Neural cell (in vitro differentiated cells): ENCODE measurements at regions not wholly inside any gene's neighbourhood (a gene's known extent, or its start where the extent isn't known, plus 50 kb on each side); places are given as distances from the start of the nearest gene placed in this dataset.

ENCODE experiments used
- POLR2AphosphoS5 ChIP-seq: IDR thresholded peaks from 2 replicates; pipeline ENCODE4 v1.6.1; 2012
- RAD21 ChIP-seq: fragments of 450-650 bp; conservative IDR thresholded peaks from 2 replicates; pipeline ENCODE4 v1.6.1; 2014; ENCODE audit warnings: antibody characterized with exemption, mild to moderate bottlenecking, moderate library complexity
- SMC3 ChIP-seq: fragments of 450-650 bp; conservative IDR thresholded peaks from 2 replicates; pipeline ENCODE4 v1.6.1; 2014; ENCODE audit warnings: antibody characterized with exemption, mild to moderate bottlenecking, moderate library complexity; ENCODE audit not compliant: poor library complexity
- TF ChIP-seq, protein P1 (sequence below): fragments of 450-650 bp; IDR thresholded peaks from 2 replicates; pipeline ENCODE4 v1.5.1; 2014; ENCODE audit warnings: antibody characterized with exemption, mild to moderate bottlenecking, moderate library complexity; ENCODE audit not compliant: poor library complexity, severe bottlenecking

- TF ChIP-seq SMC3: no peak
- no peak for TF ChIP-seq POLR2AphosphoS5
- no peak for TF ChIP-seq RAD21
- TF ChIP-seq, protein P1, sequence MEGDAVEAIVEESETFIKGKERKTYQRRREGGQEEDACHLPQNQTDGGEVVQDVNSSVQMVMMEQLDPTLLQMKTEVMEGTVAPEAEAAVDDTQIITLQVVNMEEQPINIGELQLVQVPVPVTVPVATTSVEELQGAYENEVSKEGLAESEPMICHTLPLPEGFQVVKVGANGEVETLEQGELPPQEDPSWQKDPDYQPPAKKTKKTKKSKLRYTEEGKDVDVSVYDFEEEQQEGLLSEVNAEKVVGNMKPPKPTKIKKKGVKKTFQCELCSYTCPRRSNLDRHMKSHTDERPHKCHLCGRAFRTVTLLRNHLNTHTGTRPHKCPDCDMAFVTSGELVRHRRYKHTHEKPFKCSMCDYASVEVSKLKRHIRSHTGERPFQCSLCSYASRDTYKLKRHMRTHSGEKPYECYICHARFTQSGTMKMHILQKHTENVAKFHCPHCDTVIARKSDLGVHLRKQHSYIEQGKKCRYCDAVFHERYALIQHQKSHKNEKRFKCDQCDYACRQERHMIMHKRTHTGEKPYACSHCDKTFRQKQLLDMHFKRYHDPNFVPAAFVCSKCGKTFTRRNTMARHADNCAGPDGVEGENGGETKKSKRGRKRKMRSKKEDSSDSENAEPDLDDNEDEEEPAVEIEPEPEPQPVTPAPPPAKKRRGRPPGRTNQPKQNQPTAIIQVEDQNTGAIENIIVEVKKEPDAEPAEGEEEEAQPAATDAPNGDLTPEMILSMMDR: no peak
Observed at GRCh38 chr20:58019850-58020625, 208.4 kb downstream of the ANKRD60 start.
